Activated T-helper 2 cell treated with anti-CD3 and anti-CD28 coated beads, Interferon-gamma antibody, Interleukin-2, Interleukin-4, amounts not matched to agents 10 μg/mL and 5 μg/mL and 100 μg/mL, durations not matched to agents 14 hours and 24 hours and 36 hours (primary cell): ENCODE measurements at regions not wholly inside any gene's neighbourhood (a gene's known extent, or its start where the extent isn't known, plus 50 kb on each side); places are given as distances from the start of the nearest gene placed in this dataset.

Source experiments
- DNase-seq: peaks from one replicate; pipeline ENCODE4 v3.0.0; 2021; ENCODE audit warnings: low spot score
- H3K27ac Mint-ChIP-seq: one replicate; pipeline ENCODE4 v1.8.0; 2021; ENCODE audit warnings: mixed read lengths
- H3K27me3 Mint-ChIP-seq: one replicate; pipeline ENCODE4 v1.8.0; 2021; ENCODE audit warnings: low read depth, mixed read lengths
- H3K36me3 Mint-ChIP-seq: one replicate; pipeline ENCODE4 v1.8.0; 2021; ENCODE audit warnings: low read depth, mixed read lengths
- H3K4me1 Mint-ChIP-seq: one replicate; pipeline ENCODE4 v1.8.0; 2021; ENCODE audit warnings: low read depth, mixed read lengths
- H3K4me3 Mint-ChIP-seq: one replicate; pipeline ENCODE4 v1.8.0; 2021; ENCODE audit warnings: low read depth, mild to moderate bottlenecking, moderate library complexity, mixed read lengths
- H3K9me3 Mint-ChIP-seq: one replicate; pipeline ENCODE4 v1.8.0; 2021; ENCODE audit warnings: mixed read lengths
- intact Hi-C: fragments of 100-400 bp; cut with micrococcal nuclease; formaldehyde crosslinking; loops from one replicate; pipeline ENCODE4 v1.15.1; 2023

- Mint-ChIP-seq H3K27ac (no peak overlapping the region), H3K4me1 (peaks cover 6% of the 10 kb centered on the region), H3K27me3 (peaks cover 6% of the 10 kb centered on the region), H3K4me3 (no peak overlapping the region), H3K9me3 (no peaks in the 10 kb centered on the region), H3K36me3 (no peaks in the 10 kb centered on the region)
- no peak for DNase-seq
- intact Hi-C loops, result no loop called here
These were observed 196.3 kb downstream of the ERCC6L2 start for GRCh38 chr9:96071815-96072124.

GRCh38 chr9:96071076-96071814, 195.8 kb downstream of the ERCC6L2 start:
- Mint-ChIP-seq H3K4me3 (no peak overlapping the region), H3K36me3 (no peaks in the 10 kb centered on the region), H3K4me1 (peaks cover 6% of the 10 kb centered on the region), H3K27me3 (peaks cover 6% of the 10 kb centered on the region), H3K27ac (no peak overlapping the region), H3K9me3 (no peaks in the 10 kb centered on the region)
- DNase-seq, result no peak
- intact Hi-C loops, result no loop called here

DNA sequence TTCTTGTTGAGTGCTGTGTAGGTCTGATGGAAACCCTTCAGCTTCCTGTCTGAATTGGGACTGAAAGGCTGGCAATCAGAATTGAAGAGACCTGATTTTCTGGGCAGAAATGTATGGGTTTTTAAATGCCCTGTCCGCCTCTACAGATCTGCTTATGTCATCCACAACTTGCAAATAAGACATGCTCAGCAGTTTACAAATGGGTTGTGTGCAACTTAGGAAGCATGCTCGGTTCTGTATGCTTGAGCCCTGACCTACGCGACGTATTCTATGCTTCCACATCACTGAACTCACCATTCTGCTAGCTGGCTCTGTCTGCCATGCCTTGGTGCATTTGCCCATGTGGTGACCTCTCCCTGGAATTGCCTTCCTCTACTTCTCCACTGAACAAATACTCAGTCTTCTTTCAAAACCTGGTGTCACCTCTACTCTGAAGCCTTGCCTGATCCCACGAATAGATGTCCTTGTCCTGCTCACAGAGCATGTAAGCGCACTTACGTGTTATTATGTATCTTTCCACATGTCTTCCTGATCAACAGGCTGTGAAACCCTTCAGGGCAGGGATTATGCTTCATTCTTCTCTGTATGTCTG, 194.2 kb downstream of the ERCC6L2 start:
- Mint-ChIP-seq H3K27me3 (peaks cover 6% of the 10 kb centered on the region), H3K4me3 (no peak overlapping the region), H3K9me3 (no peaks in the 10 kb centered on the region), H3K36me3 (no peaks in the 10 kb centered on the region), H3K4me1 (peaks cover 4% of the 10 kb centered on the region), H3K27ac (no peak overlapping the region)
- DNase-seq, result no peak
- intact Hi-C loops, result no loop called here

DNA sequence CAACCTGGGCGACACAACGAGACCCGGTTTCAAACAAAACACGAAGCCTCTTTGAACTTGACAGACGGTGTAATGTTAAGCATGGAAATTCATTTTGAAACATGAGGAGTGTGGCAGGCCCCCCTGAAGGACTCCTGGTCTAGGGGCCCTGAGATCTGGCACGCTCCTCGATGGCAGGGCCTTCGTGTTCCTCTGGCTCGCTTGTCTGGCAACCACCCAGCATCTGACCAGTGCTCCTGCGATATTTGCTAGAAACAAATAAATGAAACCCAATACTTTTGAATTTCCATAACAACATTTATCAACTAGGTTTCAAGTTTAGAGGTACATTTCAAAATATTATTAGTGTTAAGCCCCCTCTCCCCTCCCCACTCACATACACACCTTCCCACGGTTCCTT, 193.0 kb downstream of the ERCC6L2 start:
- Mint-ChIP-seq H3K36me3 (no peaks in the 10 kb centered on the region), H3K27me3 (peaks cover 6% of the 10 kb centered on the region), H3K27ac (no peak overlapping the region), H3K9me3 (no peaks in the 10 kb centered on the region), H3K4me1 (peaks cover 4% of the 10 kb centered on the region), H3K4me3 (no peak overlapping the region)
- intact Hi-C loops, result no loop called here
- DNase-seq, result no peak

GRCh38 chr9:96067600-96067999, 192.1 kb downstream of the ERCC6L2 start:
- Mint-ChIP-seq H3K27ac (no peak overlapping the region), H3K4me3 (no peak overlapping the region), H3K9me3 (no peaks in the 10 kb centered on the region), H3K27me3 (peaks cover 6% of the 10 kb centered on the region), H3K4me1 (peaks cover 2% of the 10 kb centered on the region), H3K36me3 (no peaks in the 10 kb centered on the region)
- intact Hi-C loops, result no loop called here
- DNase-seq, result no peak

DNA sequence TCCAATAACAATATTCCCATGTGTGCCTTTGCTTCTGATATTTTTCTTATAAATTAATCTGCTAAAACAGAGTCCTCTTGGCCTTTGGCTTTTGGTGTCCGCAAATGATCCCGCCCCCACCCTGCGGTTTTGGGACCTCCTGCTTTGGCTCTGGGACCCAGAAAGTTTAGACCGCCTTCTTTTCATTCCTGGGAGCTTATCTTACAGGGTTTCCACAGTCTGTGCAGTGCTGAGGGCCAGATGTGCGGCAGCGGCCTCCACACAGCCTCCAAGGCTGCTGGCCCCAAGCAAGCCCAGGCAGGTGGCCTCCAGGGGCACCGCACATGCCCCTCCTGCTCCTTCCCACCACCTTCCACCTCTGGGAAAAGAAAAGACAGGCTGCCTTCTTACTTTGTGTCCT, 191.5 kb downstream of the ERCC6L2 start:
- Mint-ChIP-seq H3K27me3 (peaks cover 6% of the 10 kb centered on the region), H3K9me3 (no peaks in the 10 kb centered on the region), H3K4me3 (no peak overlapping the region), H3K4me1 (peaks cover 5% of the 10 kb centered on the region), H3K36me3 (no peaks in the 10 kb centered on the region), H3K27ac (no peak overlapping the region)
- no peak for DNase-seq
- intact Hi-C loops, result no loop called here

- peaks cover 14% of the 10 kb centered on the region for H3K4me1 Mint-ChIP-seq
- H3K27ac Mint-ChIP-seq, result no peak overlapping the region
- no peak overlapping the region for H3K4me3 Mint-ChIP-seq
- no peaks in the 10 kb centered on the region for H3K9me3 Mint-ChIP-seq
- intact Hi-C loops, result no loop called here
- DNase-seq, result no peak
- peaks cover 4% of the 10 kb centered on the region for H3K27me3 Mint-ChIP-seq
- no peaks in the 10 kb centered on the region for H3K36me3 Mint-ChIP-seq
These were observed 190.2 kb downstream of the ERCC6L2 start for GRCh38 chr9:96065482-96066251.

- peaks cover 14% of the 10 kb centered on the region for H3K4me1 Mint-ChIP-seq
- H3K4me3 Mint-ChIP-seq, result no peak overlapping the region
- H3K9me3 Mint-ChIP-seq, result no peaks in the 10 kb centered on the region
- no peak for DNase-seq
- intact Hi-C loops, result no loop called here
- H3K36me3 Mint-ChIP-seq, result no peaks in the 10 kb centered on the region
- peaks cover 2% of the 10 kb centered on the region for H3K27me3 Mint-ChIP-seq
- no peak overlapping the region for H3K27ac Mint-ChIP-seq
These were observed 189.5 kb downstream of the ERCC6L2 start for GRCh38 chr9:96064826-96065481.

DNA sequence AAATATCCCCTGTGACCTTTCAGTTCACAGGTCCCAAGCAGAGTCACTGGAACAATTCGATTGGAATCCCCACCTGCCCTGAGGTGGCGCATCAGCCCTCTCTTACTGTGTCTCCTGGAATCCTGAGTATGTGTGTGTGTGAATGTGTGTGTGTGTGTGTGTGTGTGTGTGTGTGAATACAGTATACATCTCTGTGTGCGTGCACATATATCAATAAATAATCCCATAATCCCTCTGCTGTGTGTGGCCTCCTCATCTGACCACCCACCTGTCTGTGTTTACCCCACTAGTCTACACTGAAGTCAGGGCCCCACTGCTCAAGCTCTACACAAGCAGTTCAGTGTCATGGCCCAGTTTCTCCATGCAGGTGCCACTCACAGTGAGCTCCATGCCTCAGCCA, 187.4 kb downstream of the ERCC6L2 start:
- peaks cover 4% of the 10 kb centered on the region for H3K36me3 Mint-ChIP-seq
- H3K27me3 Mint-ChIP-seq, result no peaks in the 10 kb centered on the region
- no peak overlapping the region for H3K27ac Mint-ChIP-seq
- H3K4me1 Mint-ChIP-seq, result peaks cover 20% of the 10 kb centered on the region
- intact Hi-C loops, result no loop called here
- H3K9me3 Mint-ChIP-seq, result peaks cover 7% of the 10 kb centered on the region
- no peak for DNase-seq
- no peak overlapping the region for H3K4me3 Mint-ChIP-seq

DNA sequence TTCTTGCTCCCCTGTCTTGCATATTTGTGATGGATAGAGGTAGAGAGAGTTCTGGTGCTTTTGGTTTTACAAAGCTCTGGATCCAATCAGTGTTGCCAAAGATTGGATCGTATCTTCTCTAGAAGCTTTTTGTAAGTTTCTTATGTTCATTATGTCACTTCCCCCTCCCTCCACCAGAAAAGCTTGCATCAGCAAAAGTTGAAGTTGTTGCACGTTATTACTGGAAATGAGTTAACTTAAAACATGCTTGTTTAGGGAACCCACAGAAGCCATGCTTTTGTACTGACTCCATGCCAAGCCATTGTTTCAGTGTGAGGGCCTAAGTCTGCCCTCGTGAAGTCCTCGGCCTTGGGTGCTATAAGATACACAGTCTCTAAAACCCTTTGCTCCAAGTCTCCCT, 186.5 kb downstream of the ERCC6L2 start:
- intact Hi-C loops, result no loop called here
- peaks cover 23% of the 10 kb centered on the region for H3K4me1 Mint-ChIP-seq
- no peak for DNase-seq
- no peak overlapping the region for H3K27ac Mint-ChIP-seq
- H3K36me3 Mint-ChIP-seq, result peaks cover 7% of the 10 kb centered on the region
- H3K4me3 Mint-ChIP-seq, result no peak overlapping the region
- H3K27me3 Mint-ChIP-seq, result no peaks in the 10 kb centered on the region
- H3K9me3 Mint-ChIP-seq, result peaks cover 11% of the 10 kb centered on the region

GRCh38 chr9:96061293-96061987, 185.9 kb downstream of the ERCC6L2 start:
- Mint-ChIP-seq H3K27ac (no peak overlapping the region), H3K36me3 (peaks cover 7% of the 10 kb centered on the region), H3K9me3 (peaks cover 11% of the 10 kb centered on the region), H3K4me3 (no peak overlapping the region), H3K27me3 (no peaks in the 10 kb centered on the region), H3K4me1 (peaks cover 23% of the 10 kb centered on the region)
- intact Hi-C loops, result loop anchor here (2.0 kb wide), 1 partner anchor 239 kb away; no protein-coding TSS in a partner anchor
- peak; percentile 23 for DNase-seq

- Mint-ChIP-seq H3K4me1 (peaks cover 23% of the 10 kb centered on the region), H3K36me3 (peaks cover 7% of the 10 kb centered on the region), H3K27me3 (no peaks in the 10 kb centered on the region), H3K4me3 (no peak overlapping the region), H3K9me3 (peaks cover 15% of the 10 kb centered on the region), H3K27ac (no peak overlapping the region)
- no peak for DNase-seq
- intact Hi-C loops, result loop anchor here (5.0 kb wide), 1 partner anchor 36 kb away; no protein-coding TSS in a partner anchor
These were observed 182.7 kb downstream of the ERCC6L2 start for GRCh38 chr9:96058218-96058617.
